T-helper 1 cell (primary cell): ENCODE measurements at regions not wholly inside any gene's neighbourhood (a gene's known extent, or its start where the extent isn't known, plus 50 kb on each side); places are given as distances from the start of the nearest gene placed in this dataset.
"Not testable (repeated sequence)": the region's sequence is repeated elsewhere in the genome, so short reads cannot be mapped to it uniquely, and the experiment has no call there.

Experiments used
- DNase-seq, 5 donors: peaks; one replicate each; pipeline ENCODE4 v3.0.0-alpha.2; 2012 to 2020

GRCh38 chr15:93413745-93414144 lies 324.7 kb upstream of the RGMA start:
- DNase-seq, result no peak

GRCh38 chr15:93399121-93399520 lies 310.1 kb upstream of the RGMA start:
- DNase-seq, result no peak

- no peak for DNase-seq
These were observed 300.2 kb upstream of the RGMA start for GRCh38 chr15:93389211-93389610.

- no peak for DNase-seq
These were observed 295.9 kb upstream of the RGMA start for GRCh38 chr15:93384886-93385285.

- DNase-seq, result no peak
These were observed 293.3 kb upstream of the RGMA start for GRCh38 chr15:93382200-93382820.

DNA sequence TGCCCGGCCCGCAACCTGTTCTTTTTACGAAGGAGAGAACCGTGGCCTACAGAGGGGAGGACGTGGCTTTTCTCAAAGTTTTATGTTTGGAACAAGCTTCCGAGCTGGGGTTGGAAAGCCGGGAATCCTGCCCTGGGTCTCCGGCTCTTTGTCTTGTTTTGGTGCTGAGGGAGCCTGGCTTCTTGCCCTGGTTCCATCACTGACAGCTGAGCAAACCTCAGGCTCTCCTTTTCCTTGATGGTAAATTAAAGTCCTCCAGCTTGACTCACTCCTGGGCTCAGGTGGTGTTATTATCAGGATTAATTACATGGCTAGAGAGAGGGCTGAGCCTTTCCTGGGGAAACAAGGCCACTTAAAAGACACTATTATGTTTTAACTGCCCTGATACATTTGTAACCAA lies 289.5 kb upstream of the RGMA start:
- DNase-seq, result no peak

DNA sequence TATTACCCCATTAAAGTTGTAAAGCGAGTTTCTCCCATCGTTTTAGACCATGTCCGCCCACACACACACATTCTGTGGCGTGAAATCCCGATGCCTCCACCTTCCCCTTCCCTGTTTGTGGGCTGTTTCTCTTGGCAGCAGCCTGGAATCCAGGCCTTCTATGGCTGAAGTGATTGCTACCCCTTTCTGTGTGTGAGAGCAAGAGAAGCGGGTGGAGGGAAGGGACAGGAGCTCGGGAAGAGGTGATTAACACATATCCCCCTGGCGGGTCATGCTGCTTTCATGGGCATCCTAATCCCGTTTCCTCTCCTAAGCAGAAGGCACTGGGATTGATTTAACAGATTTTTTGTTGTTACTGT lies 283.8 kb upstream of the RGMA start:
- DNase-seq, result no peak

DNA sequence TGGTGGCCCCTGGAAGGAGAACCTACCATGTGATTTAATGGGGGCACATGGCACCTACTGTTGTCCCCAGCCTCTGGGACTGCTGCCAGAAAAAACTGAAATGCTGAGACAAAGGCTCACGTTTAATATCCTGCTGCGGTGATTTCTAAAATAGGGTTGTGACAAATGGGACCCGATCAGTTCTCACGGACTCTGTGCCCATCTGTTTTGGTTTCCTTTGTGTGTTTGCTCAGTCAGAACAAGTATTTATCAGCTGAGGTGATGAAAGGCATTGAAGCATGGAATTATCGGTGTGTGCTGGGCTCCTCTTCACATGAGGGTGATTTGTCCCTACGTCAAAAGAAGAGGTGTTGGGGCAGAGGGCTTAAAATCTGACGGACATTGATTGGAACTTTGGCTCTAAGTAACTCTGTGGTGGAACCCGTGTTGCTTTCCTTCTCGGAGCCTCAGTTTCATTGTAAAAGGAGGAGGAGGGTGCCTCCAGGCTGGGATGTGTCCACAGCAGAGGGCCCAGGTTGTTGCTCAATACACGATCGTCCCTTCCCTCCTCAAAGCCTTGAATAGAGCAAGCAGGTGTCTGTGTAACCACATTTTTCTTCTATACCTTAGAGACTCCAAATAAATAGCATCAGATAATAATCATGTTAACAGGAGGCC lies 283.3 kb upstream of the RGMA start:
- no peak for DNase-seq

DNA sequence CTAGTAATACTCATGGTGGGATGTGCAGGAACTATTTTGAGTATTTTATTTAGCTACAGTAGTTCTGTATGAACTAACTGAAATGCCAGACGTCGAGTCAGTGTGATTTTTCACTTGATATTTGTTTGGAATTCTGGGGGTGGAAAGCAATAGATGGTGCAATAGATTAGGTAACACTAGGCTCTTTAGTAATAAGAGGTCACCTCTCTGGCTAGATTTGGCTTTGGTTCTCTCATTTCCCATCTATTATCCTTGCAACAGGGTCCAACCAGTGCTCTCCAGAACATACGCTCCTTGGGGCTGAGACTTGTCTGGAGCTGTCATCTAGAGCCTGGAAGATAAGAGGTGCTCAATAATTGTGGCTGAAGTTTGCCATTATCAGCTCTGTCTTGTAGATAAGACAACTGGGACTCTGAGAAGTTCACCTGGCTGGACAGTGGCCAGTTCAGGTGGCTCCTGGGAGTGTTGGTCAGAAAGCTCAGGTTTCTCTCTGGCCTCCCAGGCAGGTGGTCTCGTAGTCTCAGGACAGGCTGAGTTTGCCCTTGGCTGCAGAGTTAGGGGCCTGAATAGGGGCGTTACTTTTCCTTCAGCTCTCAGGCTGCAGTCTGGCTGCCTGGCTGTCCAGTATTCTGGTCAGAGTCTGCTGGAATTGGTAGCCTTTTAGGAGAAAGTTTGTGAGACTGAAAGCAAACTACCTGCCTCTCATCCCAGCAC lies 277.5 kb upstream of the RGMA start:
- DNase-seq, result no peak

DNA sequence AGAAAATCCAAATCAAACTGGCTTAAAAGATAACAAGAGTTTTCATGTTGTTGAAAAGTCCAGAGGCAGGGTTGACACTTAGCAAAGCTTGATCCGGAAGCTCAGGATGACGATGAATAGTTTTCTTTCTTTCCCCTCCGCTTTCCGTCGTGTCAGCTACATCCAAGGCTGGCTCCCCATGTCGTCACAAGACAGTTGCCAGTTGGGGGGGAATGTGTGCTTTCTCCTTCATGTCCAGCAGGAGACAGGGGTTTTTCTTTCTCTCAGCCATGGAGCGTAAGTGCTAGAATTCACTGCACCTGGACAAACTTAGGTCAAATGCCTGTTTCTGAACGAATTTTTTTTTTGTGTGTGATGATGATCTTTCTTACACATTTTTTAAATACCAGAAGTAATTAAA lies 273.8 kb upstream of the RGMA start:
- no peak for DNase-seq

- no peak for DNase-seq
These were observed 273.2 kb upstream of the RGMA start for GRCh38 chr15:93362203-93362602.

DNA sequence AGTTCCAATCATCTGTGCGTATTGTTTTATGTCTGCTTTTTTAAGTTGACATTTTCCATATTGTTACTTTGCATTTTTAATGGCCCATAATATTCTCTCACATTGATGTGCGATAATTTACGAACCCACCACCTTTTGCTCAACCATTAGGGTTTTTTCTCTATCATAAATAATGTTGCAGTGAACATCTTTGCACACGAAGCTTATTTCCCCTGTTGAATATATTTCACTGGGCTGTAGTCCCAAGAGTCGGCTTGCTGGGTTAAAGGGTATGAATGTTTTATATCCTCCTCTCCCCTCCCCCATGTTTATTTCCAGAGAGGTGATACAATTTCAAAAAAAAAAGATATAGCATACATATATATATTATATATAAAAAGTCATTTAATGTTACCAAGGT lies 272.7 kb upstream of the RGMA start:
- no peak for DNase-seq

- no peak for DNase-seq
These were observed 272.0 kb upstream of the RGMA start for GRCh38 chr15:93360976-93361375.

- DNase-seq, result no peak
These were observed 271.3 kb upstream of the RGMA start for GRCh38 chr15:93360318-93360717.

DNA sequence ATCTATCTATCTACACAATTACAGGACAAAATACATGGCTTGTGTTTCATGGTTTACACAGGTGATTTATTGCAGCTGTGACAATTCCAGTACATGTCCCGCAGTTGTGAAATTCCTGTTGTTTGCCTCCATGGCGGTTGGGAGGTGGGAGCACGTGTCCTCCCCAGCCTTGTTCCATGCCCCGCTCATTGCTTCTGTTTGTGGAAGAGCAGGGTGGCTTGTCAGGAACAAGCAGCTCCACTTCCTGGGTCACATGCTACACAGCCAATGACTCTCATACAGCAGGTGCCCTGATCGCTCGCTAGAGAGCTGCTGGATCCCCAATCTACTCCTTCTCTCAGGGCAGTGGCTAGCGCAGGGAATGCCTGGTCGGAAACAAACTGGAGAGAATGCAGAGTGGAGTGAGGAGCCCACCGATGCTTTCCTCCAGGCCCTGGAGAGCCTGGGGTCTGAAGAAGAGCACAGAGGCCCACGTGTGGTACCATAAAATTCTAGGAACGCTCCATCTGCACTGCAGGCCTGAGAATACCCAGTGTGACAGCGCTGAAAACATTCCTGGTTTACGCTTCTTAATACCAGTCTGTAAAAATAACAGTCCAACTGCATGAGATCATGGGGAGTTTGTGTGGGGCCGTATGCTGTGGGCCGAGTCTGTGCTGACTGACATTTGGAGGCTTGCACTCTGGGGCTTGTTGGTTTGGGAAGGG lies 270.6 kb upstream of the RGMA start:
- DNase-seq, result no peak

GRCh38 chr15:93359060-93359408 lies 270.0 kb upstream of the RGMA start:
- DNase-seq, result no peak

GRCh38 chr15:93358166-93359059 lies 269.4 kb upstream of the RGMA start:
- DNase-seq, result no peak

- DNase-seq, result no peak
These were observed 259.9 kb upstream of the RGMA start for GRCh38 chr15:93348711-93349545.

DNA sequence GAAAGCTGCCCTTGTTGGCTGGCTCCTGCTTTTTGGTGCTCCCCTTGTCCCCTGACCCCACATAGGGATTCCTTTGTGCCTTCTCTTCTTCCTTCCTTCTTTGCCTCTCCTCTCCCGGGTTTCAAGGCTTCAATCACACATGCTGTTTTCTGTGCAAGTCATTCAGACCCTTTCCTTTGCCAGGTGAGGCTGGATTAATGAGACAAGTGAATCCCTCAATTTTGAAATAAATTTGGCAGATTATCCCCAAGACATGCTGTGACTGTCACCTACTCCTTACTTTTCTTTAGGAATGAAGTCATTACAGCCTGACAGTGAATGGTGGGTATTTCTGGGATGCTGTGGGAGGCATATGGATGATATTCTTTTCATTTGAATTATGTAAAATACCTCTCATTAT lies 259.0 kb upstream of the RGMA start:
- DNase-seq, result no peak

GRCh38 chr15:93345981-93346380 lies 257.0 kb upstream of the RGMA start:
- no peak for DNase-seq

DNA sequence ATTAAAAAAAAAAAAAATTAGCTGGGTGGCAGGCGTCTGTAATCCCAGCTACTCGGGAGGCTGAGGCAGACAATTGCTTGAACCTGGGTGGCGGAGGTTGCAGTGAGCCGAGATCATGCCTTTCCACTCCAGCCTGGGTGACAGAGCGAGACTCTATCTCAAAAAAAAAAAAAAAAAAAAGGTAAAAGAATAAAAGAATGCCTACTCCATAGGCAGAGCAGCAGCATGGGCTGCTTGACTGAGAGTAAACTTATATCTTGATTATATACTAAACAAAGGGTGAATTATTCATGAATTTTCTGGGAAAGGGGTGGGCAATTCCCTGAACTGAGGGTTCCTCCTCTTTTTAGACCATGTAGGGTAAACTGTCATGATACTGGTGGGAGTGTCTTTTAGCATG lies 254.4 kb upstream of the RGMA start:
- not testable (repeated sequence) for DNase-seq

GRCh38 chr15:93341164-93341563 lies 252.2 kb upstream of the RGMA start:
- DNase-seq, result no peak
